Ishikawa (cell line): ENCODE measurements at regions not wholly inside any gene's neighbourhood (a gene's known extent, or its start where the extent isn't known, plus 50 kb on each side); places are given as distances from the start of the nearest gene placed in this dataset.

Experiments
- CEBPB ChIP-seq: IDR thresholded peaks from 2 replicates; pipeline ENCODE4 v1.6.1; 2012
- CREB1 ChIP-seq: IDR thresholded peaks from 2 replicates; pipeline ENCODE4 v1.6.1; 2012; ENCODE audit warnings: low read depth
- EGR1 ChIP-seq: IDR thresholded peaks from 2 replicates; pipeline ENCODE4 v1.6.1; 2012
- EP300 ChIP-seq: IDR thresholded peaks from 2 replicates; pipeline ENCODE4 v1.6.1; 2012; ENCODE audit warnings: borderline replicate concordance
- FOXM1 ChIP-seq: IDR thresholded peaks from 2 replicates; pipeline ENCODE4 v1.6.1; 2012; ENCODE audit warnings: low read depth, borderline replicate concordance
- MAX ChIP-seq: IDR thresholded peaks from 2 replicates; pipeline ENCODE4 v1.6.1; 2012
- NFIC ChIP-seq: IDR thresholded peaks from 2 replicates; pipeline ENCODE4 v1.6.1; 2012
- RAD21 ChIP-seq: IDR thresholded peaks from 2 replicates; pipeline ENCODE4 v1.6.1; 2012; ENCODE audit warnings: low read depth
- REST ChIP-seq: IDR thresholded peaks from 2 replicates; pipeline ENCODE4 v1.6.1; 2012; ENCODE audit warnings: low read depth, mild to moderate bottlenecking
- TAF1 ChIP-seq: IDR thresholded peaks from 2 replicates; pipeline ENCODE4 v1.6.1; 2012; ENCODE audit warnings: low read depth, mild to moderate bottlenecking
- TCF12 ChIP-seq: IDR thresholded peaks from 2 replicates; pipeline ENCODE4 v1.6.1; 2012; ENCODE audit warnings: low read depth
- TEAD4 ChIP-seq: IDR thresholded peaks from 2 replicates; pipeline ENCODE4 v1.6.1; 2012
- USF1 ChIP-seq: IDR thresholded peaks from 2 replicates; pipeline ENCODE4 v1.6.1; 2012
- YY1 ChIP-seq: IDR thresholded peaks from 2 replicates; pipeline ENCODE4 v1.6.1; 2012; ENCODE audit warnings: low read depth
- ZBTB7A ChIP-seq: IDR thresholded peaks from 2 replicates; pipeline ENCODE4 v1.6.1; 2012; ENCODE audit warnings: low read depth

GRCh38 chrX:35025820-35026219, 83.2 kb downstream of the FAM47B start:
- TF ChIP-seq TEAD4 (no peak), NFIC (no peak)

DNA sequence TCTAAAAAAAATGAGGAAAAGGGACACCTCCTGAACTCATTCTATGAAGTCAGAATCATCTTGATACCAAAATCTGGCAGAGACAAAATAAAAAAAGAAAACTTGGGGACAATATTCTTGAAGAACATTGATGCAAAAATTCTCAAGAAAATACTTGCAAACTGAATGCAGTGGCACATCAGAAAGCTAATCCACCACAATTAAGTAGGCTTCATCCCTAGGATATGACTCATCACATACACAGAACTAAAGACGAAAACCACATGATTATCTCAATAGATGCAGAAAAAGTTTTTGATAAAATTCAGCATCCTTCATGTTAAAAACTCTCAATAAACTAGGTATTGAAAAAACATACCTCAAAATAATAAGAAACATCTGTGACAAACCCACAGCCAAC, 98.3 kb downstream of the FAM47B start:
- TF ChIP-seq FOXM1 = no peak
- TF ChIP-seq NFIC = no peak
- TF ChIP-seq TCF12 = no peak
- TF ChIP-seq TEAD4 = no peak

DNA sequence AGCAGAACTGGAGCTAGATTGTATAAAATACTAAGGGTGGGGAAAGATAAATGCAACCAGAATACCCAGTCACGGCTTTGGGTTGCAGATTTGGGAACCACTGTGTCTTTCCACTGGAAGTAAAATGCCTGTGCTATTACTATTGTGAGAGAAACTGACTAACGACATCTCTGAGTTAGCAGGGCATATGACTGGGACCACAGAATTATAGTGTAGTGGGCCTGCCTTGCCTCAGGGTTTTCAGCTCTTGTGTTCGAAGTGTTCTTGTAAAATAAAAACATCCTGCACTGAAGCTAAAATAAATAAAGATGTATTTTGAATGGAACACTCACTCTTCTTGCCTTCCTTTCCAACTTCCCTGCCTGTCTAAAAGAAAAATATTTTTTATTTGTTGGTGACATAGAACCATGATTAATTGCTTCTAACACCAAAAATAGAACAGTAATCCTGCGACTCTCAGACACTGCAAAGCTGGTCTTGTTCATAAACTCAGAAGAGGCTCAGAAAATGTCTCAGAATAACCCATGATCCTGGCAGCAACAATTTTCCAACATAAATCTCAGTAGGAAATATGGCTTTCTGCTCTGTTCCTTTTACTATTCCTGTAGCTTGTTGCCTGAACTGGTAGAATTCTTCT, 104.2 kb downstream of the FAM47B start:
- no peak for TF ChIP-seq TEAD4
- TF ChIP-seq TAF1 = no peak
- TF ChIP-seq MAX = no peak
- TF ChIP-seq ZBTB7A = no peak
- TF ChIP-seq TCF12 = no peak
- no peak for TF ChIP-seq CEBPB
- no peak for TF ChIP-seq RAD21
- no peak for TF ChIP-seq CREB1
- TF ChIP-seq REST = no peak
- no peak for TF ChIP-seq EGR1
- no peak for TF ChIP-seq FOXM1
- TF ChIP-seq YY1 = no peak
- TF ChIP-seq EP300 = no peak
- TF ChIP-seq USF1 = no peak
- no peak for TF ChIP-seq NFIC

DNA sequence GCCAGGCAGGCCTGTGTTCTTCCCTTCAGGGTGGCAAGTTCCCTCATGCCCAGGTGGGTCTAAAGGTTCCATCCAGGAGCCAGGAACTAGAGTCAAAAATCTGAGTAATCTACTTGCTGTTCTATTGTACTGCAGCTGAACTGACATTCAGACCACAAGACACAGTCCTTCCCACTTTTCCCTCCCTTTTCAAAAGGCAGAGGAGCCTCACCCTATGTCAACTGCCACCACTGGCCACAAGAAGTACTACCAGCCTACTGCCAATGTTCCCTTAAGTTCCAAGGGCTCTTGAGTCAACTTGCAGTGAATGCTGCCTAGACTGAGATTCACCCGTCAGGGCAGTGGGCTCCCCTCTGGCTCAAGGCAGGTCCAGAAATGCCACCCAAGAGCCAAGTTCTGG, 133.5 kb downstream of the FAM47B start:
- TF ChIP-seq YY1 = no peak
- no peak for TF ChIP-seq CEBPB
- TF ChIP-seq TAF1 = no peak

DNA sequence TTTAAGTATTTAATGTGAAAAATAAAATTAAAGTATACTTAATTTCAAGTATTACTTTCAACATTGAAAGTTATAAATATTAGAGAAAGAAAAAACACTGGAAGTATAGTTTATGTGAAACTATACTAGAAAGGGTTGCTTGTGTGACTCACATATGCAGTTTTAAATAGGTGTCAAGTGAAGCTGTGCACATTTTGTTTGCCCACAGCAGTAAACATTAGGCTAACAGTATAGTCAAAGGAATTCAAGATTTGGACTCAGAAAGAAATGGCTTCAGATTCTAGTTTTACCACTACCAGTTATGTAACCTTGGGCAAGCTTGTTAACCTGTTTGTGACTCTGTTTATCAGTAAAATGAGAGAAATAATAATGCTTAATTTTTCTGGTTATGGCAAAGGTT, 148.2 kb downstream of the FAM47B start:
- no peak for TF ChIP-seq USF1

DNA sequence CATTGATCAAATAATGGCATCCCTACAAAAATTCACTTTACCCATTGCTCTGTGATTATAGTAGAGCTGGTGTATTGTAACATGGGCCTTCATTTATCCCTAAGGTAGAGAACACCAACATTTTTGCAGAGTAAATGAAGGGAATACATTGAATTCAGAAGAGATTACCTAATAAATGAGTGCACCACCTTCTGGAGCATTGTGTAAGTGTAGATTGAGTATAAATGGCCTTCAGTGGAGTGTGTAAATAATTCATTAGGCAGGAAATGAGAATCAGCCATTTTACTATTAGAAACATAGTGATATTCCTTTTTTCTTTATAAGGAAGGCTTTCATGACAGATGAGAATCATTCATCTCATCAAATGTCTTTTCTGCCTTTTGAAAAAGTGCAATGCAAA, 155.8 kb downstream of the FAM47B start:
- TF ChIP-seq RAD21 (no peak), TCF12 (no peak), CEBPB (no peak), MAX (no peak), FOXM1 (no peak), YY1 (no peak), TEAD4 (no peak), EGR1 (no peak), EP300 (no peak), ZBTB7A (no peak), NFIC (no peak), TAF1 (no peak), REST (no peak), USF1 (no peak), CREB1 (no peak)

GRCh38 chrX:35101901-35102300, 159.3 kb downstream of the FAM47B start:
- no peak for TF ChIP-seq ZBTB7A
- no peak for TF ChIP-seq MAX
- no peak for TF ChIP-seq YY1
- TF ChIP-seq TEAD4 = no peak
- TF ChIP-seq CREB1 = no peak
- no peak for TF ChIP-seq USF1
- no peak for TF ChIP-seq TCF12
- no peak for TF ChIP-seq EP300
- TF ChIP-seq REST = no peak
- TF ChIP-seq NFIC = no peak
